Endodermal cell (in vitro differentiated cells): ENCODE measurements at regions not wholly inside any gene's neighbourhood (a gene's known extent, or its start where the extent isn't known, plus 50 kb on each side); places are given as distances from the start of the nearest gene placed in this dataset.

Source experiments
- DNase-seq: peaks from one replicate; pipeline ENCODE4 v3.0.0-alpha.2; 2017
- H3K27ac ChIP-seq: 2 replicates; pipeline ENCODE4 v1.5.1; 2013; ENCODE audit warnings: mild to moderate bottlenecking, low read depth, low read length, moderate library complexity
- H3K27me3 ChIP-seq: 2 replicates; pipeline ENCODE4 v1.6.1; 2013; ENCODE audit warnings: mild to moderate bottlenecking, low read length, moderate library complexity; ENCODE audit not compliant: insufficient read depth, control insufficient read depth, poor library complexity, severe bottlenecking
- H3K36me3 ChIP-seq: 2 replicates; pipeline ENCODE4 v1.7.0; 2013; ENCODE audit warnings: mild to moderate bottlenecking, low read length, moderate library complexity; ENCODE audit not compliant: control insufficient read depth, insufficient read depth
- H3K4me1 ChIP-seq: one replicate; pipeline ENCODE4 v1.7.0; 2013; ENCODE audit warnings: low read length; ENCODE audit not compliant: control insufficient read depth, insufficient read depth
- H3K4me3 ChIP-seq: 2 replicates; pipeline ENCODE4 v1.5.1; 2013; ENCODE audit warnings: mild to moderate bottlenecking, low read length, moderate library complexity
- H3K9ac ChIP-seq: 2 replicates; pipeline ENCODE4 v1.6.1; 2013; ENCODE audit warnings: mild to moderate bottlenecking, low read length, moderate library complexity; ENCODE audit not compliant: poor library complexity, severe bottlenecking; ENCODE audit errors: extremely low read depth
- H3K9me3 ChIP-seq: 2 replicates; pipeline ENCODE4 v1.6.1; 2013; ENCODE audit warnings: mild to moderate bottlenecking, low read length, moderate library complexity; ENCODE audit not compliant: control insufficient read depth
- H3K27ac Mint-ChIP-seq: 2 replicates; pipeline ENCODE4 v1.8.0; 2020; ENCODE audit warnings: mixed read lengths
- H3K27me3 Mint-ChIP-seq: 2 replicates; pipeline ENCODE4 v1.8.0; 2021; ENCODE audit warnings: mild to moderate bottlenecking, mixed read lengths; ENCODE audit not compliant: insufficient read depth
- H3K36me3 Mint-ChIP-seq: 2 replicates; pipeline ENCODE4 v1.8.0; 2020; ENCODE audit warnings: low read depth, mixed read lengths
- H3K4me1 Mint-ChIP-seq: 2 replicates; pipeline ENCODE4 v1.8.0; 2020; ENCODE audit warnings: mixed read lengths
- H3K4me3 Mint-ChIP-seq: 2 replicates; pipeline ENCODE4 v1.8.0; 2020; ENCODE audit warnings: mild to moderate bottlenecking, moderate library complexity, mixed read lengths
- H3K9me3 Mint-ChIP-seq: 2 replicates; pipeline ENCODE4 v1.8.0; 2020; ENCODE audit warnings: mild to moderate bottlenecking, mixed read lengths
- WGBS, 2 experiments: methylation state at CpG; one replicate each; pipeline versions ENCODE4 v1.1.5 to v1.1.7; 2013; ENCODE audit warnings: missing lambda C conversion rate in 2 of 2, mixed read lengths in 1 of 2; ENCODE audit not compliant: insufficient coverage in 1 of 2, insufficient read length in 1 of 2; 5-methylcytosine and 5-hydroxymethylcytosine counted together
- TF ChIP-seq, protein P1 (sequence below): fragments of 200-600 bp; sonication (generic); conservative IDR thresholded peaks from 2 replicates; pipeline ENCODE4 v1.5.0; 2021; ENCODE audit warnings: antibody characterized with exemption, mild to moderate bottlenecking

- Histone ChIP-seq H3K27ac (no peak overlapping the region), H3K27me3 (no peaks in the 10 kb centered on the region), H3K9ac (no peak overlapping the region), H3K36me3 (no peaks in the 10 kb centered on the region), H3K9me3 (no peaks in the 10 kb centered on the region), H3K4me1 (no peaks in the 10 kb centered on the region), H3K4me3 (no peak overlapping the region)
- no peaks in the 10 kb centered on the region for H3K36me3 Mint-ChIP-seq
- no peak overlapping the region for H3K27ac Mint-ChIP-seq
- WGBS, 2 experiments: 60 to 64% methylated on average over 3 of the region's 3 CpGs
- TF ChIP-seq, protein P1, sequence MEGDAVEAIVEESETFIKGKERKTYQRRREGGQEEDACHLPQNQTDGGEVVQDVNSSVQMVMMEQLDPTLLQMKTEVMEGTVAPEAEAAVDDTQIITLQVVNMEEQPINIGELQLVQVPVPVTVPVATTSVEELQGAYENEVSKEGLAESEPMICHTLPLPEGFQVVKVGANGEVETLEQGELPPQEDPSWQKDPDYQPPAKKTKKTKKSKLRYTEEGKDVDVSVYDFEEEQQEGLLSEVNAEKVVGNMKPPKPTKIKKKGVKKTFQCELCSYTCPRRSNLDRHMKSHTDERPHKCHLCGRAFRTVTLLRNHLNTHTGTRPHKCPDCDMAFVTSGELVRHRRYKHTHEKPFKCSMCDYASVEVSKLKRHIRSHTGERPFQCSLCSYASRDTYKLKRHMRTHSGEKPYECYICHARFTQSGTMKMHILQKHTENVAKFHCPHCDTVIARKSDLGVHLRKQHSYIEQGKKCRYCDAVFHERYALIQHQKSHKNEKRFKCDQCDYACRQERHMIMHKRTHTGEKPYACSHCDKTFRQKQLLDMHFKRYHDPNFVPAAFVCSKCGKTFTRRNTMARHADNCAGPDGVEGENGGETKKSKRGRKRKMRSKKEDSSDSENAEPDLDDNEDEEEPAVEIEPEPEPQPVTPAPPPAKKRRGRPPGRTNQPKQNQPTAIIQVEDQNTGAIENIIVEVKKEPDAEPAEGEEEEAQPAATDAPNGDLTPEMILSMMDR: no peak
- no peaks in the 10 kb centered on the region for H3K4me1 Mint-ChIP-seq
- no peaks in the 10 kb centered on the region for H3K27me3 Mint-ChIP-seq
- no peak for DNase-seq
- peaks cover 4% of the 10 kb centered on the region for H3K9me3 Mint-ChIP-seq
- no peak overlapping the region for H3K4me3 Mint-ChIP-seq
Observed at GRCh38 chr3:81364411-81364810, 397.0 kb downstream of the GBE1 start.

- Mint-ChIP-seq H3K4me3 (no peak overlapping the region), H3K27me3 (no peaks in the 10 kb centered on the region), H3K9me3 (peaks cover 4% of the 10 kb centered on the region), H3K4me1 (no peaks in the 10 kb centered on the region), H3K36me3 (no peaks in the 10 kb centered on the region), H3K27ac (no peak overlapping the region)
- DNase-seq: no peak
- no peaks in the 10 kb centered on the region for H3K36me3 ChIP-seq
- TF ChIP-seq, protein P1: no peak
- no peak overlapping the region for H3K27ac ChIP-seq
- H3K4me1 ChIP-seq: no peaks in the 10 kb centered on the region
- no peak overlapping the region for H3K9ac ChIP-seq
- H3K4me3 ChIP-seq: no peak overlapping the region
- H3K9me3 ChIP-seq: no peaks in the 10 kb centered on the region
- no peaks in the 10 kb centered on the region for H3K27me3 ChIP-seq
- WGBS, 2 experiments: 84% methylated on average over 2 of the region's 2 CpGs; no CpG with 5 or more reads in 1 of the 2 experiments
Observed at GRCh38 chr3:81363816-81364215, 397.6 kb downstream of the GBE1 start.

DNA sequence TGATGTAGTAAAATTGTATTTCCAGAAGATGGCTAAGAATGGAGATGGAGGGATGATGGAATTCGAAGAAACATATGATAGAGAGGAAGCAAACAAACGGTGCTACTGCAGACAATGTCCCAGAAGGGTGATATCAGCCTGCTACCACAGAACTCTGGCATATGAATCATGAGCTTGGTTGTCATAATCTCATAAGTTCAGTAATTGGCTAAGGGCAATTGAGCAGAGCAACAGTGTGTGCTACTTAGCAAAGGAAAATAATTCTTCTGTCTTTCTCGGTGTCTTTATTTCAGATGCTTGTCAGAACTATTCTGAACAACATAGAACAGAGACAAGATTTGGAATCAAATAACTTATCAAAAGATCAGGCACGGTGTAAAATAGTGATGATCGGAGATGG, 407.3 kb downstream of the GBE1 start:
- no peak for DNase-seq
- TF ChIP-seq, protein P1: no peak
- H3K4me1 ChIP-seq: no peaks in the 10 kb centered on the region
- no peak overlapping the region for H3K27ac Mint-ChIP-seq
- no peak overlapping the region for H3K4me3 Mint-ChIP-seq
- no peaks in the 10 kb centered on the region for H3K4me1 Mint-ChIP-seq
- H3K27me3 Mint-ChIP-seq: no peaks in the 10 kb centered on the region
- no peak overlapping the region for H3K9ac ChIP-seq
- peaks cover 14% of the 10 kb centered on the region for H3K9me3 Mint-ChIP-seq
- no peak overlapping the region for H3K4me3 ChIP-seq
- H3K36me3 Mint-ChIP-seq: no peaks in the 10 kb centered on the region
- no peaks in the 10 kb centered on the region for H3K36me3 ChIP-seq
- no peak overlapping the region for H3K27ac ChIP-seq
- H3K27me3 ChIP-seq: no peaks in the 10 kb centered on the region
- H3K9me3 ChIP-seq: peaks cover 7% of the 10 kb centered on the region
- 92 to 98% methylated on average over 5 of the region's 5 CpGs for WGBS, 2 experiments
